HepG2 (cell line): ENCODE measurements at regions not wholly inside any gene's neighbourhood (a gene's known extent, or its start where the extent isn't known, plus 50 kb on each side); places are given as distances from the start of the nearest gene placed in this dataset.

Experiments
- CREM ChIP-seq, 2 experiments: sonication (generic) in 1 of 2; formaldehyde crosslinking in 1 of 2; IDR thresholded peaks; 2 replicates each; pipeline versions ENCODE4 v1.4.0 to v1.6.1; 2016 to 2020; ENCODE audit warnings: antibody characterized with exemption in 1 of 2, mild to moderate bottlenecking in 1 of 2, missing genetic modification reagents in 1 of 2
- GATAD2A ChIP-seq: IDR thresholded peaks from 2 replicates; pipeline ENCODE4 v1.6.1; 2016
- JUND ChIP-seq: sonication (generic); formaldehyde crosslinking; IDR thresholded peaks from 2 replicates; pipeline ENCODE4 v1.8.0; 2022; ENCODE audit warnings: mild to moderate bottlenecking, missing genetic modification reagents
- MEIS1 ChIP-seq: sonication (generic); formaldehyde crosslinking; IDR thresholded peaks from 2 replicates; pipeline ENCODE4 v1.9.0; 2021; ENCODE audit warnings: mild to moderate bottlenecking, missing genetic modification reagents, moderate library complexity, borderline replicate concordance
- ZBTB38 ChIP-seq: sonication (generic); formaldehyde crosslinking; IDR thresholded peaks from 2 replicates; pipeline ENCODE4 v1.5.1; 2020; ENCODE audit warnings: mild to moderate bottlenecking, missing genetic modification reagents
- ZFP62 ChIP-seq: sonication (generic); formaldehyde crosslinking; IDR thresholded peaks from 2 replicates; pipeline ENCODE4 v1.4.0; 2020; ENCODE audit warnings: missing genetic modification reagents
- ZNF430 ChIP-seq: sonication (generic); formaldehyde crosslinking; IDR thresholded peaks from 2 replicates; pipeline ENCODE4 v1.9.0; 2021; ENCODE audit warnings: mild to moderate bottlenecking, missing genetic modification reagents
- ZNF644 ChIP-seq: IDR thresholded peaks from 2 replicates; pipeline ENCODE4 v1.6.1; 2016; ENCODE audit warnings: low read depth
- TF ChIP-seq, protein P1 (sequence below): sonication (generic); formaldehyde crosslinking; IDR thresholded peaks from 2 replicates; pipeline ENCODE4 v1.5.0; 2020; ENCODE audit warnings: mild to moderate bottlenecking, missing genetic modification reagents, borderline replicate concordance
- TF ChIP-seq, protein P2 (sequence below): sonication (generic); formaldehyde crosslinking; IDR thresholded peaks from 2 replicates; pipeline ENCODE4 v1.4.0; 2020; ENCODE audit warnings: mild to moderate bottlenecking, missing genetic modification reagents
- TF ChIP-seq, protein P3 (sequence below): sonication (generic); formaldehyde crosslinking; IDR thresholded peaks from 2 replicates; pipeline ENCODE4 v1.5.1; 2020; ENCODE audit warnings: missing genetic modification reagents, mild to moderate bottlenecking, borderline replicate concordance
- TF ChIP-seq, protein P4 (sequence below): sonication (generic); formaldehyde crosslinking; IDR thresholded peaks from 2 replicates; pipeline ENCODE4 v1.4.0; 2020; ENCODE audit warnings: missing genetic modification reagents, borderline replicate concordance
- TF ChIP-seq, protein P5 (sequence below): sonication (generic); formaldehyde crosslinking; IDR thresholded peaks from 2 replicates; pipeline ENCODE4 v1.8.0; 2022; ENCODE audit warnings: mild to moderate bottlenecking, missing genetic modification reagents; ENCODE audit not compliant: insufficient replicate concordance
- TF ChIP-seq, protein P6 (sequence below): sonication (generic); formaldehyde crosslinking; IDR thresholded peaks from 2 replicates; pipeline ENCODE4 v1.5.1; 2020; ENCODE audit warnings: mild to moderate bottlenecking, missing genetic modification reagents, moderate library complexity

DNA sequence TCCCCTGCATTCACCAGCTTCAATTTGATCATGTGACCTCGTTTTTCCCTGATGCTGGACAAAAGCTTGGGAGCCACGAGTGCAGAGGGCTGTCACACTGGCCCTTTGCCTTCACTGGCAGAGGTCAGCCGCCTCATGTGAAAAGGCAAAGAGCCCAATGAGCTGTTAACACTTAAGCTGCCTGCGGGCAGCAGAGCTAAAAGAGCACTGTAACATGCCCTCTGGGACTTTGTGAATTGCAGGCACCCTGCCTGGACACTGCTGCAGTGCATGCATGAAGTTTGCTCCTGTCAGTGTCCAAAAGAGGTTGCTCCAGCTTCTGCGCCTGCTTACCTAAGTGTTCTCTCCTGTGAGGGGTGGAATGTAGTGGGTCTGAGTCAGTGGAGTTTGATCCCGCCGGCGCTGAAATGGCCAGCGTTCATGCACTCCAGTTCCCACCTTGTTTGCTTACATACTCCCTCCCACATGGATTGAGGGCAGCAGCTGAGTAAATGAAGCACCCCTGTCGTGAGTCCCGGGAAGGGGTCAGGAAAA, 193.7 kb downstream of the RFC3 start (continued):
- peak; percentile 63 for TF ChIP-seq JUND (CRISPR knock-in tag)
- TF ChIP-seq, protein P1, sequence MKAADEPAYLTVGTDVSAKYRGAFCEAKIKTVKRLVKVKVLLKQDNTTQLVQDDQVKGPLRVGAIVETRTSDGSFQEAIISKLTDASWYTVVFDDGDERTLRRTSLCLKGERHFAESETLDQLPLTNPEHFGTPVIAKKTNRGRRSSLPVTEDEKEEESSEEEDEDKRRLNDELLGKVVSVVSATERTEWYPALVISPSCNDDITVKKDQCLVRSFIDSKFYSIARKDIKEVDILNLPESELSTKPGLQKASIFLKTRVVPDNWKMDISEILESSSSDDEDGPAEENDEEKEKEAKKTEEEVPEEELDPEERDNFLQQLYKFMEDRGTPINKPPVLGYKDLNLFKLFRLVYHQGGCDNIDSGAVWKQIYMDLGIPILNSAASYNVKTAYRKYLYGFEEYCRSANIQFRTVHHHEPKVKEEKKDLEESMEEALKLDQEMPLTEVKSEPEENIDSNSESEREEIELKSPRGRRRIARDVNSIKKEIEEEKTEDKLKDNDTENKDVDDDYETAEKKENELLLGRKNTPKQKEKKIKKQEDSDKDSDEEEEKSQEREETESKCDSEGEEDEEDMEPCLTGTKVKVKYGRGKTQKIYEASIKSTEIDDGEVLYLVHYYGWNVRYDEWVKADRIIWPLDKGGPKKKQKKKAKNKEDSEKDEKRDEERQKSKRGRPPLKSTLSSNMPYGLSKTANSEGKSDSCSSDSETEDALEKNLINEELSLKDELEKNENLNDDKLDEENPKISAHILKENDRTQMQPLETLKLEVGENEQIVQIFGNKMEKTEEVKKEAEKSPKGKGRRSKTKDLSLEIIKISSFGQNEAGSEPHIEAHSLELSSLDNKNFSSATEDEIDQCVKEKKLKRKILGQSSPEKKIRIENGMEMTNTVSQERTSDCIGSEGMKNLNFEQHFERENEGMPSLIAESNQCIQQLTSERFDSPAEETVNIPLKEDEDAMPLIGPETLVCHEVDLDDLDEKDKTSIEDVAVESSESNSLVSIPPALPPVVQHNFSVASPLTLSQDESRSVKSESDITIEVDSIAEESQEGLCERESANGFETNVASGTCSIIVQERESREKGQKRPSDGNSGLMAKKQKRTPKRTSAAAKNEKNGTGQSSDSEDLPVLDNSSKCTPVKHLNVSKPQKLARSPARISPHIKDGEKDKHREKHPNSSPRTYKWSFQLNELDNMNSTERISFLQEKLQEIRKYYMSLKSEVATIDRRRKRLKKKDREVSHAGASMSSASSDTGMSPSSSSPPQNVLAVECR (CRISPR knock-in tag): peak; percentile 62; the same call in 1 of the 2 replicates
- TF ChIP-seq MEIS1: no peak
- TF ChIP-seq, protein P2, sequence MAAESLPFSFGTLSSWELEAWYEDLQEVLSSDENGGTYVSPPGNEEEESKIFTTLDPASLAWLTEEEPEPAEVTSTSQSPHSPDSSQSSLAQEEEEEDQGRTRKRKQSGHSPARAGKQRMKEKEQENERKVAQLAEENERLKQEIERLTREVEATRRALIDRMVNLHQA: no peak
- TF ChIP-seq ZNF644: peak; percentile 89
- TF ChIP-seq, protein P3, sequence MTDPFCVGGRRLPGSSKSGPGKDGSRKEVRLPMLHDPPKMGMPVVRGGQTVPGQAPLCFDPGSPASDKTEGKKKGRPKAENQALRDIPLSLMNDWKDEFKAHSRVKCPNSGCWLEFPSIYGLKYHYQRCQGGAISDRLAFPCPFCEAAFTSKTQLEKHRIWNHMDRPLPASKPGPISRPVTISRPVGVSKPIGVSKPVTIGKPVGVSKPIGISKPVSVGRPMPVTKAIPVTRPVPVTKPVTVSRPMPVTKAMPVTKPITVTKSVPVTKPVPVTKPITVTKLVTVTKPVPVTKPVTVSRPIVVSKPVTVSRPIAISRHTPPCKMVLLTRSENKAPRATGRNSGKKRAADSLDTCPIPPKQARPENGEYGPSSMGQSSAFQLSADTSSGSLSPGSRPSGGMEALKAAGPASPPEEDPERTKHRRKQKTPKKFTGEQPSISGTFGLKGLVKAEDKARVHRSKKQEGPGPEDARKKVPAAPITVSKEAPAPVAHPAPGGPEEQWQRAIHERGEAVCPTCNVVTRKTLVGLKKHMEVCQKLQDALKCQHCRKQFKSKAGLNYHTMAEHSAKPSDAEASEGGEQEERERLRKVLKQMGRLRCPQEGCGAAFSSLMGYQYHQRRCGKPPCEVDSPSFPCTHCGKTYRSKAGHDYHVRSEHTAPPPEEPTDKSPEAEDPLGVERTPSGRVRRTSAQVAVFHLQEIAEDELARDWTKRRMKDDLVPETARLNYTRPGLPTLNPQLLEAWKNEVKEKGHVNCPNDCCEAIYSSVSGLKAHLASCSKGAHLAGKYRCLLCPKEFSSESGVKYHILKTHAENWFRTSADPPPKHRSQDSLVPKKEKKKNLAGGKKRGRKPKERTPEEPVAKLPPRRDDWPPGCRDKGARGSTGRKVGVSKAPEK (CRISPR knock-in tag): no peak
- TF ChIP-seq GATAD2A: peak; percentile 88
- TF ChIP-seq, protein P4, sequence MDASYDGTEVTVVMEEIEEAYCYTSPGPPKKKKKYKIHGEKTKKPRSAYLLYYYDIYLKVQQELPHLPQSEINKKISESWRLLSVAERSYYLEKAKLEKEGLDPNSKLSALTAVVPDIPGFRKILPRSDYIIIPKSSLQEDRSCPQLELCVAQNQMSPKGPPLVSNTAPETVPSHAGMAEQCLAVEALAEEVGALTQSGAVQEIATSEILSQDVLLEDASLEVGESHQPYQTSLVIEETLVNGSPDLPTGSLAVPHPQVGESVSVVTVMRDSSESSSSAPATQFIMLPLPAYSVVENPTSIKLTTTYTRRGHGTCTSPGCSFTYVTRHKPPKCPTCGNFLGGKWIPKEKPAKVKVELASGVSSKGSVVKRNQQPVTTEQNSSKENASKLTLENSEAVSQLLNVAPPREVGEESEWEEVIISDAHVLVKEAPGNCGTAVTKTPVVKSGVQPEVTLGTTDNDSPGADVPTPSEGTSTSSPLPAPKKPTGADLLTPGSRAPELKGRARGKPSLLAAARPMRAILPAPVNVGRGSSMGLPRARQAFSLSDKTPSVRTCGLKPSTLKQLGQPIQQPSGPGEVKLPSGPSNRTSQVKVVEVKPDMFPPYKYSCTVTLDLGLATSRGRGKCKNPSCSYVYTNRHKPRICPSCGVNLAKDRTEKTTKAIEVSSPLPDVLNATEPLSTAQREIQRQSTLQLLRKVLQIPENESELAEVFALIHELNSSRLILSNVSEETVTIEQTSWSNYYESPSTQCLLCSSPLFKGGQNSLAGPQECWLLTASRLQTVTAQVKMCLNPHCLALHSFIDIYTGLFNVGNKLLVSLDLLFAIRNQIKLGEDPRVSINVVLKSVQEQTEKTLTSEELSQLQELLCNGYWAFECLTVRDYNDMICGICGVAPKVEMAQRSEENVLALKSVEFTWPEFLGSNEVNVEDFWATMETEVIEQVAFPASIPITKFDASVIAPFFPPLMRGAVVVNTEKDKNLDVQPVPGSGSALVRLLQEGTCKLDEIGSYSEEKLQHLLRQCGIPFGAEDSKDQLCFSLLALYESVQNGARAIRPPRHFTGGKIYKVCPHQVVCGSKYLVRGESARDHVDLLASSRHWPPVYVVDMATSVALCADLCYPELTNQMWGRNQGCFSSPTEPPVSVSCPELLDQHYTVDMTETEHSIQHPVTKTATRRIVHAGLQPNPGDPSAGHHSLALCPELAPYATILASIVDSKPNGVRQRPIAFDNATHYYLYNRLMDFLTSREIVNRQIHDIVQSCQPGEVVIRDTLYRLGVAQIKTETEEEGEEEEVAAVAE: peak; percentile 64; the same call in 1 of the 2 replicates
- TF ChIP-seq, protein P5, sequence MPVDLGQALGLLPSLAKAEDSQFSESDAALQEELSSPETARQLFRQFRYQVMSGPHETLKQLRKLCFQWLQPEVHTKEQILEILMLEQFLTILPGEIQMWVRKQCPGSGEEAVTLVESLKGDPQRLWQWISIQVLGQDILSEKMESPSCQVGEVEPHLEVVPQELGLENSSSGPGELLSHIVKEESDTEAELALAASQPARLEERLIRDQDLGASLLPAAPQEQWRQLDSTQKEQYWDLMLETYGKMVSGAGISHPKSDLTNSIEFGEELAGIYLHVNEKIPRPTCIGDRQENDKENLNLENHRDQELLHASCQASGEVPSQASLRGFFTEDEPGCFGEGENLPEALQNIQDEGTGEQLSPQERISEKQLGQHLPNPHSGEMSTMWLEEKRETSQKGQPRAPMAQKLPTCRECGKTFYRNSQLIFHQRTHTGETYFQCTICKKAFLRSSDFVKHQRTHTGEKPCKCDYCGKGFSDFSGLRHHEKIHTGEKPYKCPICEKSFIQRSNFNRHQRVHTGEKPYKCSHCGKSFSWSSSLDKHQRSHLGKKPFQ (CRISPR knock-in tag): peak; percentile 100
- peak; percentile 59 for TF ChIP-seq CREM (IDR thresholded peaks at IDR 0.05)
- TF ChIP-seq CREM (CRISPR knock-in tag; IDR thresholded peaks at IDR 0.05): no peak
- TF ChIP-seq ZBTB38 (CRISPR knock-in tag): 0 out of 2 replicates have a peak, but pooled peaks have one; percentile 58
- peak; percentile 61; the same call in 1 of the 2 replicates for TF ChIP-seq ZNF430
- TF ChIP-seq ZFP62 (CRISPR knock-in tag): no peak
- TF ChIP-seq, protein P6, sequence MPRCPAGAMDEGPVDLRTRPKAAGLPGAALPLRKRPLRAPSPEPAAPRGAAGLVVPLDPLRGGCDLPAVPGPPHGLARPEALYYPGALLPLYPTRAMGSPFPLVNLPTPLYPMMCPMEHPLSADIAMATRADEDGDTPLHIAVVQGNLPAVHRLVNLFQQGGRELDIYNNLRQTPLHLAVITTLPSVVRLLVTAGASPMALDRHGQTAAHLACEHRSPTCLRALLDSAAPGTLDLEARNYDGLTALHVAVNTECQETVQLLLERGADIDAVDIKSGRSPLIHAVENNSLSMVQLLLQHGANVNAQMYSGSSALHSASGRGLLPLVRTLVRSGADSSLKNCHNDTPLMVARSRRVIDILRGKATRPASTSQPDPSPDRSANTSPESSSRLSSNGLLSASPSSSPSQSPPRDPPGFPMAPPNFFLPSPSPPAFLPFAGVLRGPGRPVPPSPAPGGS (CRISPR knock-in tag): no peak
